ENCODE measurements at regions not wholly inside any gene's neighbourhood (a gene's known extent, or its start where the extent isn't known, plus 50 kb on each side); places are given as distances from the start of the nearest gene placed in this dataset.
"Not testable (repeated sequence)": the region's sequence is repeated elsewhere in the genome, so short reads cannot be mapped to it uniquely, and the experiment has no call there.

DNA sequence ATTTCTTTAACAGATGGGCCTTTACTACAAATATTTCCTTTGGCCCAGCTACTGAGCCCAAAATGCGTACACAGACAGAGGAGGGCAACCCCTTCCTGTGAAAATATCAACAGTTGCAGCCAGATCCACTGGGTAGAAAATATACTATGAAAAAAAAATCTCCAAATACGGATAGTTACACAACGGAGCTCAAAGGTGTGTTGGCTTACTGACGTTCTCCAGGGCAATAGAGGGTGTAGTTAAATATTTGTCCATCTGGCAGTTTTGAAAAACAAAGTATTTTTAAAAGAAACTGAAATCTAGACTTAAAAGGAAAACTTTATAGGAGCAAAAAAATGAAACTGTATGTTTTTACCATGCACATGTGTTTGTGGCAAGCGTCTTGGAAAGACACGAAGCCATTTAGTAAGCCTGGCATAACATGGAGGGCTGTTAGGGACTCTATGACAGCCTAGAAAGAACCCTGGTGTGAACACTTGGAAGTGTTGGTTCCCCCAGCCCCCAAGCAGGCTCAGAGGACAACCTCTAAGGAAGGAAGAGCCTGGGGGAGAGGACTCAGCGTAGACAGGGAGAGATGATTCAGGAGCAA, 157.8 kb upstream of the TRPM3 start:
- no peak for TF ChIP-seq CTCF (conservative IDR thresholded peaks at IDR 0.05)
- no peak overlapping the region for H3K27ac ChIP-seq

GRCh38 chr9:71273613-71274012, 152.2 kb upstream of the TRPM3 start:
- no peak overlapping the region for H3K27ac ChIP-seq
- no peak for TF ChIP-seq CTCF (conservative IDR thresholded peaks at IDR 0.05)

DNA sequence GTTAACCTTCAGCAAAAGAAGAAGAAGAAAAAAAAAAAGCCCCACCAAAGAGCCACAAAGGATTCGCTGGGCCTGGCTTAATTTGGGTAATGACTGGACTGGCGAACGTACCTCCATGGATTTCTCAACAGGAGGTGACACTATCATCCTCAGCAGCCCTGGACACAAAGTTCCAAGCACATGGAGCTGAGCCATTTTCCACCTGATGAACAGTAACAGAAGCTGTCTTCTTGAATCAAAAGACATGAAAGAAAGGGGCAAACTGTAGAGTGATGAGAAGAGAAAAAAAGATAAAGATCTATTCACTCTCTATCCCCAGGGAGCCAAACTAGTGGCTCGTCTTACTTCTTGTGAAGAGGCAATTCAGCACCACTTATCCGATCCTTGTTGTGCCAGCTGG, 150.2 kb upstream of the TRPM3 start:
- no peak for TF ChIP-seq CTCF (conservative IDR thresholded peaks at IDR 0.05)
- H3K27ac ChIP-seq: no peak overlapping the region

DNA sequence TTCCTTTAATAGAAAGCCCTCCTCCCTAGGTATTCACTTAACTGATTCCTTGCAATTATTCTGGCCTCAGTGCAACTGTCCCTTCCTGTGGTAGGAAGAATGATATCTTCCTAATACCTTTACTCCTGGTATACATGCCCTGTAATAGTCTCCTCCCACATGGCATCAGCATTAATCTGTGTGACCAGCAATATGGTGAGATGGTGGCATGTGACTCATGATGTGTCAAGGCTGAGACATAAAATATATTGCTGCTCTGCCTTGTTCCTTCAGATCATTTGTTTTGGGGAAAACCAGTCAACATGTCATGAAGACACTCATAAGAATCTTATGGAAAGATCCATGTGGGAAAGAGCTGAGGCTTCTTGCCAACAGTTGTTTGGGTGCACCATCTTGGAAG, 149.1 kb upstream of the TRPM3 start:
- peak overlapping the region; percentile 42; the same call in 1 of the 2 replicates for H3K27ac ChIP-seq
- TF ChIP-seq CTCF (conservative IDR thresholded peaks at IDR 0.05): no peak

DNA sequence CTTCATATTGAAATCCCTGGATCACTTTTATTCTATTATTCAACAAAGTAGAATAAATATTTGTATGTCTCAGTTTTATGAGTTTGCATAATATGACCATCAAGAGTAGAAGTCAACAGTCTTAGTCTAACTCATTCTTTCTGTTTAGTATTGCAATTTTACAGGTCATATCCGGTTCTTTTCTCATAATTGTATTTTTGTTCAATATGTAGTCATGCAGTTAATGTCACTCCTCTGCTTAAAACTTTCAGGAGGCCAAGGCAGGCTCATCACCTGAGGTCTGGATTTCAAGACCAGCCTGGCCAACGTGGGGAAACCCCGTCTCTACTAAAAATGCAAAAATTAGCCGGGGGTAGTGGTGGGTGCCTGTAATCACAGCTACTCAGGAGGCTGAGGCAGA, 148.4 kb upstream of the TRPM3 start:
- peak overlapping the region; percentile 42 for H3K27ac ChIP-seq
- no peak for TF ChIP-seq CTCF (conservative IDR thresholded peaks at IDR 0.05)

- TF ChIP-seq CTCF (conservative IDR thresholded peaks at IDR 0.05): no peak
- H3K27ac ChIP-seq: peak overlapping the region; percentile 42; the same call in 1 of the 2 replicates
These were observed 147.6 kb upstream of the TRPM3 start for GRCh38 chr9:71268871-71269635.

- peak overlapping the region; percentile 31; the same call in 1 of the 2 replicates for H3K27ac ChIP-seq
- TF ChIP-seq CTCF (conservative IDR thresholded peaks at IDR 0.05): no peak
These were observed 142.0 kb upstream of the TRPM3 start for GRCh38 chr9:71263451-71263850.

DNA sequence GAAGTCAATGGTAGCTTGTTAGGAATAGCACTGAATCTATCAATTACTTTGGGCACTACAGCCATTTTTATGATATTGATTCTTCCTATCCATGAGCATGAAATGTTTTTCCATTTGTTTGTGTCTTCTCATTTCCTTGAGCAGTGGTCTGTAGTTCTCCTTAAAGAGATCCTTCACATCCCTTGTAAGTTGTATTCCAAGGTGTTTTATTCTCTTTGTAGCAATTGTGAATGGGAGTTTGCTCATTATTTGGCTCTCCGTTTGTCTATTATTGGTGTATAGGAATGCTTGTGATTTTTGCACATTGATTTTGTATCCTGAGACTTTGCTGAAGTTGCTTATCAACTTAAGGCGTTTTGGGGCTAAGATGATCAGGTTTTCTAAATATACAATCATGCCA, 139.0 kb upstream of the TRPM3 start:
- not testable (repeated sequence) for H3K27ac ChIP-seq
